Activated CD8-positive, alpha-beta memory T cell treated with anti-CD3 and anti-CD28 coated beads, Interleukin-2, amount 50 U/mL, for 48 hours (primary cell): ENCODE measurements at regions not wholly inside any gene's neighbourhood (a gene's known extent, or its start where the extent isn't known, plus 50 kb on each side); places are given as distances from the start of the nearest gene placed in this dataset.

Experiments used
- DNase-seq: peaks from one replicate; pipeline ENCODE4 v3.0.0-alpha.2; 2020

GRCh38 chr5:175163586-175164275 lies 280.3 kb downstream of the DRD1 start:
- DNase-seq: no peak

DNA sequence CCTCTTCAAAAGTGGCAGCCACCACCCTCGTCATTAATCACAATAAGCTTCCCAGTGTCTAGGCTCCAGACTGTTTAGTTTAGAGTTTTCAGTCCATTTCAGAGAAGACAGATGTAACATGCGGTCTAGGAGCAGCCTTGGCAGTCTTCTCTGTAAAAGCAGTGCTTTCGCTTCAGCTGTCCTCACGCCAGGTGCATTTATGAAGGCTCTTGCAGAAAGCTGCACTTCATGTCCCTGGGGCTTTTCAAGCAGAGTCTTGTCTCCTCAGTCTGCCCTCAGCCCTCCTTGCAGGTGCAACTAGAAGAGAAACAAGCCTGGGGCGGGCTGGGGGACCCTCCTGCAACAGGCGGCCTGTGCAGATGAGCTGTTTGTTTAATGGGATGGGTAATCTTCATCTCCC lies 281.9 kb downstream of the DRD1 start:
- no peak for DNase-seq

- no peak for DNase-seq
Observed at GRCh38 chr5:175159956-175160355, 284.0 kb downstream of the DRD1 start.

DNA sequence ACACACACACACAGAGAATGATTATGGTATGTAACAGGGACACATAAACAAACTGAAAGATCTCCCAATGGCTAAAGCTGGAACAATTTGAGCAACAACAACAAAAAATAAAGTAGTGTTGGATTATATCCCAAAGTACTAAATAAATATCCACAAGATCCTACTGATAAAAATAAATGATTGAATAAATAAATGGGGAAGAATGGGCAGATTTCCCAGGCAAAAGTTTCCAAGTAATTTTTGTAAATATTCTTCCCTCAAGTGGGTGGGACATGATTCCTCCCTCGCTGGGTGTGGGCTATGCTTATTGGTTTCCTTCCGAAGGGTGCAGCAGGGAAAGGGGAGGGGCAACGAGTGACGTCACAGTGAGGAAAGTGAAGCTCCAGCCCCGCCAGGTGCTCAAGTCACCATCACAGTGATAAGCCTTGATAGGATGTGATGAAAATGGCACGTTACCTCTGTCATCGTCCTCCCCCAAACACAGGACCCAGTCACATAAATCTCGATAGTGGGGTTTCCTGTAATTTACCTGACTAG lies 295.3 kb downstream of the DRD1 start:
- DNase-seq: no peak

- no peak for DNase-seq
Observed at GRCh38 chr5:175146733-175147132, 297.2 kb downstream of the DRD1 start.

- DNase-seq: no peak
Observed at GRCh38 chr5:175141421-175141820, 302.6 kb downstream of the DRD1 start.

- DNase-seq: no peak
Observed at GRCh38 chr5:175133185-175133584, 310.8 kb downstream of the DRD1 start.

DNA sequence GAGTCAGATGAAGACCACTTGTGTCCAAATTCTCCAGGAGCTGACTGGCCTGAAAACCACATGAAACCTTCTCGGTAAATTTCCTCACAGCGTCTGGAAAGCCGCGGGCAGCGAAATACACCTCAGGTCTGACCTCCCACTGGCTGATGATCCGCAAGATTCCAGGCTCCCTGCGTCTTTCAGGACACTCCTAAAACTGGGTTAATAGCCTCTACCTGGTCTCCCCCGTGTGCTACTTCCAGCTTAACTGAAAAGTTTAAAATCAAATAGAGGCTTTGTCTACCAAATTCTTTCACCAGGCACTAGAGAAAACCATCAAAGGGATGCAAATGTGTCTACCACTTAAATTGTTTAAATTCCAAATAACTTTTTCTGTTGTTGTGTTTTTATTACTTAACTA lies 312.6 kb downstream of the DRD1 start:
- no peak for DNase-seq

GRCh38 chr5:175129619-175130018 lies 314.4 kb downstream of the DRD1 start:
- DNase-seq: no peak

GRCh38 chr5:175129121-175129520 lies 314.9 kb downstream of the DRD1 start:
- no peak for DNase-seq

- DNase-seq: no peak
Observed at GRCh38 chr5:175124821-175125220, 319.2 kb downstream of the DRD1 start.

GRCh38 chr5:175124251-175124813 lies 319.6 kb downstream of the DRD1 start:
- no peak for DNase-seq

DNA sequence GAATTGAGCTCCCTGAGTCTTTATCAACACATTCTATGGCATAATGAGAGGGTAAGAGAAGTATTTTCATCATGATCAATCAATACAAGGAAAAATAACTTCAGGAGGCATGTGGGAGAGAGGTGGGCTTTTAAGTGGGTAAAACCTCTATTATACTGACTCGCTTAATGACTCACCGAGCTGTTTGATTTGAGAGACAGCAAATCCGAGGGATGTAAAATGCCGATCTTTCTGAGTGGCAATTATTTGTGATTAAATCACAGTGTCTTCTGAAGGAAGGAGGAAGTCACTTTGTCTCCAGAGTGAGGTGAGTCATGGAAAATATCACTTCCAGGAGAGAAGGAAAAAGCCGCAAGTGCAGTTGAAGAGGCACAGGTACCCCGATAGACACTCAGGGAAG lies 320.4 kb downstream of the DRD1 start:
- no peak for DNase-seq

GRCh38 chr5:175121457-175121856 lies 322.5 kb downstream of the DRD1 start:
- no peak for DNase-seq

GRCh38 chr5:175120412-175120811 lies 323.6 kb downstream of the DRD1 start:
- DNase-seq: no peak

DNA sequence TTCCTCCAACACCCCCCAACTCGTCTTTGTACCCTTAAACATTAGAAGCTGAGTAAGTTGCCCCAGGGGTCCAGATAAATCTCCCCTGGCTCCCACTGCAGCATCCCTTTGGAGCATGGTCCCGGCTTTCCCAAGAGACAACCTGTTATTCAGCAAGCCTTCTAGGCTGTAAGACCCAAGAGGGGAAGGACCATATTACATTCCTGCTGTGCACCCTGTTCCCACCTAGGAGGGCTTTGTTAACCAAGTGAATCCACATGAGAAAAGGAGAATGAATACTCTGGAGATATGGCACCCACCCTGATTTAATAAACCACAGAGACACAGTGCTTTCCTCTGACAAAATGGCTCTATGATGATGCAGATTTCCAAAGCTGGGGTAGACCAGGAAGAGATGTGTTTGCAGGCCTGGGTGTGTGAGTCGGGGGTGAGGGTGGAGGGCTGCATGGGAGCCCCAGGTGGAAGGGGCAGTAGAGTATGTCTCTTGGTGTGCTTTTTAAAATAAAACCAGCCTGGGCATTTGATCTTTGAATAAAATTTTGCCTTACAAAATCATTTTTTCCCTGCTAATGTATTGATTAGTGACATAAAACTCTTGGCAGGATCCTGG lies 325.2 kb downstream of the DRD1 start:
- DNase-seq: no peak

DNA sequence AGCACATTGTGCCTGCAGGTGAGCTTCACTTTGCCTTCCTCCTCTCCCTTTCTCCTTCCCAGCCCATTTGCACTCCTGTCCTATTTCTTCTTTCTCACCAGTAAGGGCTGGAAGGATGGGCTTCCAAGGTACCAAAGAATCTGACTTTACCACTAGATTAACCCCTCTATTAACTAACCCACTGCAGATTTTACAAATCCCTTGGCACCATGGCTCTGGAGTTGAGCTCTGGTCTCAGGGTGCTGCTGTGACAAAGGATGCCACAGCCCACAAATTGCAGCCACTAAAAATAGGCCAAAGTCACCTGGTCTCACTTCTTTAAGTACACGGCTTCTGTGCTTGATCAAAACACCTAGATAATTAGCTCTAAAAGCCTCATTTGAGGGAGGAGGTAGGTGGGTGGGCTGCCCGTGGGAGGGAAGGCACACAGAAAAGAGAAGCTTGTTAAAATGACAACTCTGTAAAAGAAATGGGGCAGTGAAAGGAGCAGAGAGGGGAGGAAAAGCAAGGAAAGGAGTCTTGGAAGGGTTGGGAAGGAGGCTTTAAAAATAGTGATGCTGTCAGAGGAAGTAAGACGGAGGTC lies 327.4 kb downstream of the DRD1 start:
- DNase-seq: no peak

GRCh38 chr5:175115831-175116230 lies 328.2 kb downstream of the DRD1 start:
- no peak for DNase-seq

DNA sequence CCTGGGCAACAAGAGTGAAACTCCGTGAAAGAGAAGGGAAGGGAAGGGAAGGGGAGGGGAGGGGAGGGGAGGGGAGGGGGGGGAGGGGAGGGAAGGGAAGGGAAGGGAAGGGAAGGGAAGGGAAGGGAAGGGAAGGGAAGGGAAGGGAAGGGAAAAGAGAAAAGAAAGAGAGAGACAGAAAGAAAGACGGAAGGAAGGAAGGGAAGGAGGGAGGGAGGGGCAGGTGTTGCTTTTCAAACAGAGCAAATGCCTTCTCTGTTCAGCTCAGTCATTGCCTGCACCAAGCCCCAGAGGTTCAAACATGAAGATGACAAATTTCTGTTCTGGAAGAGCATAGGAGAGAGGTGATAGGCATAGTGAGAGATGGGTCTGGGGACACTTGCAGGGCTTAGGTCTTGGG lies 330.0 kb downstream of the DRD1 start:
- no peak for DNase-seq

GRCh38 chr5:175109058-175109755 lies 334.8 kb downstream of the DRD1 start:
- no peak for DNase-seq

GRCh38 chr5:175107865-175108264 lies 336.1 kb downstream of the DRD1 start:
- DNase-seq: no peak

DNA sequence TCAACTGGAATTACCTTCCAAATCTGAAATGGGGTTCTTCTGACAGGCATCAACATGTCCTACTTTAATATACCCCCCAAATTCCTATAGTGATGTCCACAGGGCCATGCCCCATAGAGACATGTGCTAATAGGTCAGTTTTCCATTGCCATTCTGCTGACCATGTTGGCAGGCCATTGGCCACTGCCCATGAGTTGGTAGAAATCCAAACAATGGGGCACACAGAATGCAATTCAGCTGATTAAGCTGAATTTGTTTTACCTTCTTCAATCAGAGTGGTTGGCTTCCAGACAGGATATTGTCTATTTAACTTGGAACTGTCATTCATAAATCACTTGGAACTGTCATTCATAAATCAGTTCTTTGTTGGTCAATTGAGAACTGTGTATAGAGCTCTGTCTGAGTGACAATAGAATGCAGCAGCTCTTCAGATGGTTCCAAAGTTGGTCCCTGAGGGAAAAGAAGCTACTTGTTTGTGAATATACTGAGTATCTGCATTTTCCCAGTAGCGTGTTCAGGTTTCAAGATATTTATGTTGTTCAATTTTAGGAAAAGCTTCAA lies 336.9 kb downstream of the DRD1 start:
- DNase-seq: no peak

DNA sequence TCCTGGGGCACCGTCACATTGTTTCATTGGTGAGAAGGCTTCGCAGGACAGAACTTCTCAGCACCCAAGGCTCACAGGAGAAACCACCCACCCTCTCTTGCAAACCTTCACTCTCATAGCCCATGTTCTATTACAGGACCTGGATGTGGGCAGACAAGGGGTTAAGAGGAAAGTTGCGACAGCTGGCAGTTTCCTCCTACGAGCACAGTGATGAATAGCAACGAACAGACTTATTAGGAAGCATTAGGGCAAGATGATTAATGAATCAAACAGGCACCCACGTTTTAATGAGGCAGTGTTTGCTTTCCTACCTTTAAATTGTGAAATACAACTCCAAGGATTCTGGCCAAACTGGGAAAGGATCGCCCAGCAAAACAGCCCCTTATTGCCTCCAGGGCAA lies 339.3 kb downstream of the DRD1 start:
- DNase-seq: no peak
